RWPE1 (cell line): ENCODE measurements at regions not wholly inside any gene's neighbourhood (a gene's known extent, or its start where the extent isn't known, plus 50 kb on each side); places are given as distances from the start of the nearest gene placed in this dataset.

Experiments
- CTCF ChIA-PET: fragments of 350-600 bp; sonication (Branson Sonifier 250); formaldehyde crosslinking; extraction: SDS; loops from one replicate; lab custom pipeline; 2021; lab: Yijun Ruan, JAX
- POLR2A ChIA-PET: fragments of 400-600 bp; formaldehyde crosslinking; extraction: SDS; loops from one replicate; lab custom pipeline; 2020; ENCODE audit warnings: antibody characterized with exemption; ENCODE audit not compliant: low non-redundant PET; lab: Yijun Ruan, JAX
- DNase-seq: peaks from one replicate; pipeline ENCODE4 v3.0.0; 2012; ENCODE audit warnings: low spot score
- H3K27ac ChIP-seq: fragments of 450-650 bp; 2 replicates; pipeline ENCODE4 v1.5.1; 2017
- TF ChIP-seq, protein P1 (sequence below): fragments of 450-650 bp; conservative IDR thresholded peaks from 2 replicates; pipeline ENCODE4 v1.5.1; 2017; ENCODE audit warnings: low read depth, mild to moderate bottlenecking

DNA sequence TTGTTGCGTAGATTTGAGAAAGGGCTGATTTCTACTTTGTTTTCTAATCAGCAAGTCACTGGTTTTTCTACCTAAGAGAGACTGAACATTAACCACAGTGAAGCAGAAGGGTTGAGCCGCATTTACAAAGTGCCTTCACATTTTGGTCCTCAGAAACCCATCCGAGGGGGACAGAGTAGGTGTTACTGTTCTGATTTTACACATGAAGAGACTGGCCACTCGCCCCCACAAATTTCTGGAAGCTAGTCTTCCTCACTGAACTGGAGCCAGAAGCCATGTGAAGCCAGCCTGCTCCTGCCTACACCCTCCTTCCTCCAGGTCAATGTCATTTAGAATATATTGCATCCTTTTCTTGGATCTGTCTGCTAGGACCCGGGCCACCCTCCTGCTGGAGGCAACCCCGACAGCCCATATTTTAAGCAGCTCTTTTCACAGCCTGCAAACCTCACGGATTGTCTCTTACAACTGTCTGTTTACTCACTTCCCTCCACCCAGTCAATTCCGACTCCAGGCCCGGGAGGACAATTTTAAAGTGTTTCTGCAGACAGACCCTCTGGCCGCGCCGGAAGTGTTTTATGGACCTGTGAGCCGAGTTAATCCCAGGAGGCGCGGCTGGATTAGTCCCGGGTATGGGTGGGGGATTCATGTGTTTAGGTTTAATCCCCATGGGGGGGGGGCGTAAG lies 73.2 kb upstream of the BCOR start:
- ChIA-PET POLR2A (no interaction called here), CTCF (interaction anchor here (0.7 kb wide), 1 partner anchor 149 kb away, joined by 3 read pairs; no protein-coding TSS in a partner anchor)
- TF ChIP-seq, protein P1, sequence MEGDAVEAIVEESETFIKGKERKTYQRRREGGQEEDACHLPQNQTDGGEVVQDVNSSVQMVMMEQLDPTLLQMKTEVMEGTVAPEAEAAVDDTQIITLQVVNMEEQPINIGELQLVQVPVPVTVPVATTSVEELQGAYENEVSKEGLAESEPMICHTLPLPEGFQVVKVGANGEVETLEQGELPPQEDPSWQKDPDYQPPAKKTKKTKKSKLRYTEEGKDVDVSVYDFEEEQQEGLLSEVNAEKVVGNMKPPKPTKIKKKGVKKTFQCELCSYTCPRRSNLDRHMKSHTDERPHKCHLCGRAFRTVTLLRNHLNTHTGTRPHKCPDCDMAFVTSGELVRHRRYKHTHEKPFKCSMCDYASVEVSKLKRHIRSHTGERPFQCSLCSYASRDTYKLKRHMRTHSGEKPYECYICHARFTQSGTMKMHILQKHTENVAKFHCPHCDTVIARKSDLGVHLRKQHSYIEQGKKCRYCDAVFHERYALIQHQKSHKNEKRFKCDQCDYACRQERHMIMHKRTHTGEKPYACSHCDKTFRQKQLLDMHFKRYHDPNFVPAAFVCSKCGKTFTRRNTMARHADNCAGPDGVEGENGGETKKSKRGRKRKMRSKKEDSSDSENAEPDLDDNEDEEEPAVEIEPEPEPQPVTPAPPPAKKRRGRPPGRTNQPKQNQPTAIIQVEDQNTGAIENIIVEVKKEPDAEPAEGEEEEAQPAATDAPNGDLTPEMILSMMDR, result no peak
- no peak overlapping the region for H3K27ac ChIP-seq
- no peak for DNase-seq

- no peak overlapping the region for H3K27ac ChIP-seq
- TF ChIP-seq, protein P1, result no peak
- CTCF ChIA-PET, result no interaction called here
- POLR2A ChIA-PET, result no interaction called here
- no peak for DNase-seq
Observed at GRCh38 chrX:40169193-40170101, 71.7 kb upstream of the BCOR start.

- POLR2A ChIA-PET, result no interaction called here
- CTCF ChIA-PET, result no interaction called here
- TF ChIP-seq, protein P1, result no peak
- no peak overlapping the region for H3K27ac ChIP-seq
- no peak for DNase-seq
Observed at GRCh38 chrX:40168480-40169011, 70.8 kb upstream of the BCOR start.

DNA sequence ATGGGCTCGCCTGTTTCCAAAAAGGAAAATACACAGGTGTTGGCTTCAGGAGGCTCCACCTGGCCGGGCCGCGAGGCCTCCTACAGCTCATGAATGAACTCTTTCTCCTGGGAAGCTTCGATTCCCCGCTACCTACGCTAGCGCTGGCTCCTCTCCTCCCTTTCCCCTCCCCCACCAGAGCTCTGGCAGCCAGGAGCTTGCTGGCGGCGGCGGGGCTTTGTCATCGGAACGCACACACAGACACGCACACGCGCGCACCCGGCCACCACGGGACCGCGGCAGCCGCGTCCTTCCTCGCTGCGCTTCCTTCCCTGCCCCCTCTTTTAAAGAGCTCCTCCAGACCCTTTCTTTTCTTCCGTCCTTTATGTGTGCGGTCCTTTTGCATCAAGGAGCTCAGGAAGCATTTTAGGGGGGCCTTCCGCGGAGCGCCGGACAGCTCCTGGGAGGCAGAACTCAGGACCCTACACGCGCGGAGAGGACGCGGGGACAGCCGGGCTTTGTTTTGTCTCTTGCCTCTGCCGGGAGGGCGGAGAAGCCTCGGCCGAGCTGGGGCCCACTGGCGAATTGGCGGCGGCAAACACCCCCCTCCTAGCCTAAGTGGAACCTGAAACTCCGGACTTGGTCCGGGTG lies 70.2 kb upstream of the BCOR start:
- H3K27ac ChIP-seq, result no peak overlapping the region
- CTCF ChIA-PET, result no interaction called here
- DNase-seq, result no peak
- POLR2A ChIA-PET, result no interaction called here
- TF ChIP-seq, protein P1, result no peak

GRCh38 chrX:40167233-40167849 lies 69.6 kb upstream of the BCOR start:
- no peak for DNase-seq
- ChIA-PET CTCF (no interaction called here), POLR2A (no interaction called here)
- H3K27ac ChIP-seq, result no peak overlapping the region
- TF ChIP-seq, protein P1, result no peak
